ENCODE measurements at regions not wholly inside any gene's neighbourhood (a gene's known extent, or its start where the extent isn't known, plus 50 kb on each side); places are given as distances from the start of the nearest gene placed in this dataset.

DNA sequence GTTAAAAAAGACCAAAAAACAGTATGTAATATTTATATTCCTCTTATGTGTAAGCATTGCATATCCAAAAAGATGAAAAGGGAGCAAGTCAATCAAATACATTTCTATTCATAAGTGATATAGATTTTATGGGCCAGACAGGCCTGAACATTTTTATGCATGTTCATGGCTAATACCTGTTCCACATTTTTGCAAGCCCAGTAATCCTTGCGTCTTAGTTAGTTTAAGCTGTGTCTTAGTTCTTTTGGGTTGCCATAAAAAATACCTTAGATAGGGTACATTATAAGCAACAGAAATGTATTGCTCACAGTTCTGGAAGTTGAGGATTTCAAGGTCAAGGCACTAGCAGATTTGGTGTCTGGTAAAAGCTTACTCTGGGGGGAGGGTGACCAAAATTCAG, 342.1 kb downstream of the TAF11L14 start:
- no peak overlapping the region for H4K5ac ChIP-seq (ENCODE audit: low read depth, low read length)
- H3K14ac ChIP-seq (replicated peaks; ENCODE audit: low read depth, low read length): no peak overlapping the region
- no peak overlapping the region for H2BK120ac ChIP-seq (ENCODE audit: low read depth, low read length)
- H3K56ac ChIP-seq (ENCODE audit: extremely low read depth, insufficient read depth, low read length): no peak overlapping the region
- no peaks in the 10 kb centered on the region for H3K4me1 ChIP-seq (ENCODE audit: control insufficient read depth, insufficient read depth, low read length)
- no peaks in the 10 kb centered on the region for H3K27me3 ChIP-seq (ENCODE audit: control insufficient read depth, insufficient read depth, low read length)
- ATAC-seq (ENCODE audit: low read depth): no peak
- no peak overlapping the region for H4K91ac ChIP-seq (ENCODE audit: insufficient read depth, low read depth, low read length)
- no TSS peak for BruUV-seq (replicated peaks)
- ChIA-PET CTCF (no interaction called here), POLR2A (ENCODE audit: unreplicated experiment) (no interaction called here)
- H3K4me2 ChIP-seq (ENCODE audit: low read depth, low read length): no peak overlapping the region
- H3K4ac ChIP-seq (ENCODE audit: low read depth, low read length): no peak overlapping the region
- in situ Hi-C loops (cut with MboI; ENCODE audit: low sequenced_read_pairs) (no loop called here), intact Hi-C loops (cut with micrococcal nuclease) (no loop called here), dilution Hi-C loops (cut with HindIII; ENCODE audit: low sequenced_read_pairs, unreplicated experiment) (no loop called here)
- WGBS, 2 experiments (ENCODE audit: extremely low coverage in 2 of 2, insufficient read length in 1 of 2): no CpG with 5 or more reads among the region's 1 CpG
- H4K8ac ChIP-seq (ENCODE audit: low read depth in 2 of 2, low read length in 2 of 2): no peak overlapping the region
- H3K4me3 ChIP-seq (ENCODE audit: insufficient read depth, low read depth, low read length): no peak overlapping the region
- DNase-seq: no peak
- TF ChIP-seq MAZ (IDR thresholded peaks at IDR 0.05; ENCODE audit: borderline replicate concordance, low read depth, low read length) (no peak), RFX5 (IDR thresholded peaks at IDR 0.05; ENCODE audit: low read depth, low read length) (no peak), RCOR1 (IDR thresholded peaks at IDR 0.05; ENCODE audit: insufficient replicate concordance, low read length) (no peak), CEBPB (IDR thresholded peaks at IDR 0.05; ENCODE audit: low read depth, low read length) (no peak), MAFK (IDR thresholded peaks at IDR 0.05; ENCODE audit: low read depth, low read length) (no peak), ELK1 (IDR thresholded peaks at IDR 0.05; ENCODE audit: borderline replicate concordance, low read depth, low read length) (no peak), CHD1 (IDR thresholded peaks at IDR 0.05; ENCODE audit: low read depth, low read length) (no peak), FOS (IDR thresholded peaks at IDR 0.05; ENCODE audit: low read depth, low read length) (no peak), RAD21 (IDR thresholded peaks at IDR 0.05; ENCODE audit: low read length) (no peak), MXI1 (IDR thresholded peaks at IDR 0.05; ENCODE audit: borderline replicate concordance, low read depth, low read length) (no peak), CTCF (conservative IDR thresholded peaks at IDR 0.05; ENCODE audit: low read depth, low read length) (no peak), POLR2A (IDR thresholded peaks at IDR 0.05; ENCODE audit: low read depth, low read length) (no peak), NFE2L2 (IDR thresholded peaks at IDR 0.05; ENCODE audit: low read depth, low read length) (no peak), BHLHE40 (IDR thresholded peaks at IDR 0.05; ENCODE audit: low read depth, low read length) (no peak), SMC3 (IDR thresholded peaks at IDR 0.05; ENCODE audit: low read depth, low read length) (no peak)
- TF ChIP-seq, protein P1, sequence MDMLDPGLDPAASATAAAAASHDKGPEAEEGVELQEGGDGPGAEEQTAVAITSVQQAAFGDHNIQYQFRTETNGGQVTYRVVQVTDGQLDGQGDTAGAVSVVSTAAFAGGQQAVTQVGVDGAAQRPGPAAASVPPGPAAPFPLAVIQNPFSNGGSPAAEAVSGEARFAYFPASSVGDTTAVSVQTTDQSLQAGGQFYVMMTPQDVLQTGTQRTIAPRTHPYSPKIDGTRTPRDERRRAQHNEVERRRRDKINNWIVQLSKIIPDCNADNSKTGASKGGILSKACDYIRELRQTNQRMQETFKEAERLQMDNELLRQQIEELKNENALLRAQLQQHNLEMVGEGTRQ (IDR thresholded peaks at IDR 0.05; ENCODE audit: low read depth, low read length): no peak
- no peak overlapping the region for H3K23ac ChIP-seq (ENCODE audit: low read depth, low read length)
- no peak overlapping the region for H2BK5ac ChIP-seq (ENCODE audit: low read depth, low read length, poor library complexity, severe bottlenecking)
- H2AK9ac ChIP-seq (replicated peaks; ENCODE audit: low read depth, low read length, poor library complexity): no peak overlapping the region
- H3K9me3 ChIP-seq (ENCODE audit: control insufficient read depth, insufficient read depth, low read length): no peaks in the 10 kb centered on the region
- no peak overlapping the region for H3K9ac ChIP-seq (ENCODE audit: low read depth, low read length)
- no peaks in the 10 kb centered on the region for H3K9me1 ChIP-seq (ENCODE audit: insufficient read depth, low read length)
- H2AFZ ChIP-seq (replicated peaks; ENCODE audit: low read length, poor library complexity): no peak overlapping the region
- no peaks in the 10 kb centered on the region for H3K36me3 ChIP-seq (ENCODE audit: control insufficient read depth, insufficient read depth, low read length)
- H4K20me1 ChIP-seq (ENCODE audit: insufficient read depth, low read length): no peaks in the 10 kb centered on the region
- no peak overlapping the region for H2AK5ac ChIP-seq (ENCODE audit: low read depth, low read length)
- no peak overlapping the region for H2BK20ac ChIP-seq (ENCODE audit: low read depth, low read length)
- no peak overlapping the region for H2BK15ac ChIP-seq (ENCODE audit: low read depth, low read length)
- no peaks in the 10 kb centered on the region for H3K79me1 ChIP-seq (ENCODE audit: low read depth in 1 of 2, low read length in 2 of 2)
- H3K27ac ChIP-seq (ENCODE audit: insufficient read depth, low read length): no peak overlapping the region
- no peak overlapping the region for H3K18ac ChIP-seq (ENCODE audit: low read depth, low read length)

Measured in IMR-90 (cell line).